Effector memory CD8-positive, alpha-beta T cell (primary cell): ENCODE measurements at regions not wholly inside any gene's neighbourhood (a gene's known extent, or its start where the extent isn't known, plus 50 kb on each side); places are given as distances from the start of the nearest gene placed in this dataset.

ENCODE experiments used
- ATAC-seq: fragments of 150-1000 bp; cut with Tn5 transposase; replicated peaks from 2 replicates; pipeline ENCODE4 v1.10.0; 2021; ENCODE audit warnings: mild to moderate bottlenecking, moderate library complexity
- DNase-seq, 3 experiments: peaks; one replicate each; pipeline ENCODE4 v3.0.0; 2021
- H3K27ac Mint-ChIP-seq, 2 donors: one replicate each; pipeline ENCODE4 v1.8.0; 2022; ENCODE audit warnings: mild to moderate bottlenecking in 2 of 2, mixed read lengths in 2 of 2, moderate library complexity in 2 of 2
- H3K27me3 Mint-ChIP-seq, 2 donors: one replicate each; pipeline ENCODE4 v1.8.0; 2022; ENCODE audit warnings: mixed read lengths in 2 of 2
- H3K36me3 Mint-ChIP-seq: one replicate; pipeline ENCODE4 v1.8.0; 2022; ENCODE audit warnings: mild to moderate bottlenecking, moderate library complexity, mixed read lengths; ENCODE audit not compliant: insufficient read depth
- H3K4me1 Mint-ChIP-seq, 2 donors: one replicate each; pipeline ENCODE4 v1.8.0; 2022; ENCODE audit warnings: low read depth in 2 of 2, mixed read lengths in 2 of 2
- H3K4me3 Mint-ChIP-seq, 2 donors: one replicate each; pipeline ENCODE4 v1.8.0; 2022; ENCODE audit warnings: mild to moderate bottlenecking in 2 of 2, mixed read lengths in 2 of 2, moderate library complexity in 2 of 2
- H3K9me3 Mint-ChIP-seq, 2 donors: one replicate each; pipeline ENCODE4 v1.8.0; 2022; ENCODE audit warnings: mixed read lengths in 2 of 2

DNA sequence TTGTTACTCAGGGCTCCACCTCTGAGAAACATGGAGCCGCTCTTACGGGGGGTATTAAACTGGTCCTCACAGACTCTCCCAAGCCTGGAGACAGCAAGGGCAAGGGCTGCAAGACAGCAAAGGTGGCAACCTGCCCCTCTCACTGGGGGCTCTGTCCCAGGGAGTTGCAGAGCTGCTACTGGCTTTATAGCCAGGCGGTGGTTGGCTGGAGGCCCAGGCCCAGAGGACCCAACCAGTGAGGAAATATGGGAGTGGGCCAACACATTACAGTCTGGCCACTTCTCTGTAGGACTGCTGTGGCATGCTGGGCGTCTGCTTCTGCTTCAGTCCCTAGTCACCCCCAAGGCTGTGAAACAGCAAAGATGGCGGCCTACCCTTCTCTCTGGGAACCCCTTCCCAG lies 597.2 kb downstream of the LRRC70 start:
- DNase-seq: no peak
- Mint-ChIP-seq H3K9me3 (peaks cover 6 to 7% of the 10 kb centered on the region in 2 donors), H3K27me3 (no peaks in the 10 kb centered on the region), H3K4me1 (no peaks in the 10 kb centered on the region), H3K27ac (no peak overlapping the region), H3K4me3 (no peak overlapping the region), H3K36me3 (no peaks in the 10 kb centered on the region)
- no peak for ATAC-seq

- no peak overlapping the region for H3K4me3 Mint-ChIP-seq
- DNase-seq (no peak), ATAC-seq (no peak)
- no peaks in the 10 kb centered on the region for H3K36me3 Mint-ChIP-seq
- H3K27ac Mint-ChIP-seq: no peak overlapping the region
- H3K9me3 Mint-ChIP-seq: peaks cover 4 to 12% of the 10 kb centered on the region in 2 donors
- no peaks in the 10 kb centered on the region for H3K4me1 Mint-ChIP-seq
- no peaks in the 10 kb centered on the region for H3K27me3 Mint-ChIP-seq
These were observed 591.9 kb downstream of the LRRC70 start for GRCh38 chr5:63170486-63170885.

- no peak overlapping the region for H3K4me3 Mint-ChIP-seq
These were observed 586.4 kb downstream of the LRRC70 start for GRCh38 chr5:63164838-63165535.

GRCh38 chr5:63164339-63164738 lies 585.7 kb downstream of the LRRC70 start:
- ATAC-seq (no peak), DNase-seq (no peak)
- Mint-ChIP-seq H3K9me3 (peaks cover 6 to 12% of the 10 kb centered on the region in 2 donors), H3K36me3 (no peaks in the 10 kb centered on the region), H3K4me1 (no peaks in the 10 kb centered on the region), H3K27ac (no peak overlapping the region), H3K27me3 (no peaks in the 10 kb centered on the region), H3K4me3 (no peak overlapping the region)

More at GRCh38 chr5:63164838-63165535, 586.4 kb downstream of the LRRC70 start:
- Mint-ChIP-seq H3K4me1 (no peaks in the 10 kb centered on the region), H3K36me3 (no peaks in the 10 kb centered on the region), H3K9me3 (peaks cover 4 to 12% of the 10 kb centered on the region in 2 donors), H3K27ac (no peak overlapping the region), H3K27me3 (no peaks in the 10 kb centered on the region)
- ATAC-seq: no peak
- DNase-seq: no peak

DNA sequence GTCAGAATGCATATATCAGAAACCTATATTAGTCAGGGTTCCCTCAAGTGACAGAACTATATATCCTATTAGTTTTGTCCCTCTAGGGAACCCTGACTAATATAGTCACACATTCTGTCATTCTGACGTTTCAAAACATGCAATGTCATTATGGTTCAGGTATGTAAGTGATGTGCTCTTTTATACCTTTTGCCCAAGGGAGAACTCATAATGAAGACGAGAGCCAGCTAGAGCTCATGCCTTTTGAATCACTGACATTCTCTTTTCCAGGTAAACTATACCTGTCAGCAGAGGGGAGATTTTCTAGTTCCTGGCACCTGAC lies 576.7 kb downstream of the LRRC70 start:
- H3K36me3 Mint-ChIP-seq: no peaks in the 10 kb centered on the region
- no peak overlapping the region for H3K27ac Mint-ChIP-seq
- no peaks in the 10 kb centered on the region for H3K27me3 Mint-ChIP-seq
- ATAC-seq: no peak
- no peak for DNase-seq
- H3K4me3 Mint-ChIP-seq: no peak overlapping the region
- no peaks in the 10 kb centered on the region for H3K4me1 Mint-ChIP-seq
- H3K9me3 Mint-ChIP-seq: peaks cover 0 to 11% of the 10 kb centered on the region in 2 donors

DNA sequence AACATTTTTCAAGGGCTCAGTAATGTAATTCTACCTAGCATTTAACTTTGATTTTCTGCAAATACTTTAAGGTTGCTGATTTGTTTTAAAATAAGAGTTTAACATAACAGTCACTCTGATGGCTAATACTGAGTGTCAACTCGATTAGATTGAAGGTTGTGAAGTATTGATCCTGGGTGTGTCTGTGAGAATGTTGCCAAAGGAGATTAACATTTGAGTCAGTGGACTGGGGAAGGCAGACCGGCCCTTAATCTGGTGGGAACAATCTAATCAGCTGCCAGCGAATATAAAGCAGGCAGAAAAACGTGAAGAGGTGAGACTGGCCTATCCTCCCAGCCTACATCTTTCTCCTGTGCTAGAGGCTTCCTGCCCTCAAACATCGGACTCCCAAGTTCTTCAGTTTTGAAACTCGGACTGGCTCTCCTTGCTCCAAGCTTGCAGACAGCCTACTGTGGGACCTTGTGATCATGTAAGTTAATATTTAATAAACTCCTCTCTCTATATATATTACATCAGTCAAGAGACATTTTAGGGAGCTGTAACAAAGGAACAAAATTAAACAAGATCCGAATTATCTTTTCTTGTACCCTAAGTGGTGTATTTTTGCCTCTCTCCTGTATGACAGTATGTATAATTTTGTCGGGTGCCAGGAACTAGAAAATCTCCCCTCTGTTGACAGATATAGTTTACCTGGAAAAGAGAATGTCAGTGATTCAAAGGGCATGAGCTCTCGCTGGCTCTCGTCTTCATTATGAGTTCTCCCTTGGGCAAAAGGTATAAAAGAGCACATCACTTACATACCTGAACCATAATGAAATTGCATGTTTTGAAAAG lies 576.1 kb downstream of the LRRC70 start:
- Mint-ChIP-seq H3K4me3 (no peak overlapping the region), H3K27ac (no peak overlapping the region), H3K9me3 (peaks cover 0 to 11% of the 10 kb centered on the region in 2 donors), H3K36me3 (no peaks in the 10 kb centered on the region), H3K27me3 (no peaks in the 10 kb centered on the region), H3K4me1 (no peaks in the 10 kb centered on the region)
- no peak for ATAC-seq
- DNase-seq: no peak

- Mint-ChIP-seq H3K4me3 (no peak overlapping the region), H3K27ac (no peak overlapping the region), H3K9me3 (peaks cover 0 to 9% of the 10 kb centered on the region in 2 donors), H3K4me1 (no peaks in the 10 kb centered on the region), H3K36me3 (no peaks in the 10 kb centered on the region), H3K27me3 (no peaks in the 10 kb centered on the region)
- DNase-seq (no peak), ATAC-seq (no peak)
These were observed 574.3 kb downstream of the LRRC70 start for GRCh38 chr5:63152871-63153270.

DNA sequence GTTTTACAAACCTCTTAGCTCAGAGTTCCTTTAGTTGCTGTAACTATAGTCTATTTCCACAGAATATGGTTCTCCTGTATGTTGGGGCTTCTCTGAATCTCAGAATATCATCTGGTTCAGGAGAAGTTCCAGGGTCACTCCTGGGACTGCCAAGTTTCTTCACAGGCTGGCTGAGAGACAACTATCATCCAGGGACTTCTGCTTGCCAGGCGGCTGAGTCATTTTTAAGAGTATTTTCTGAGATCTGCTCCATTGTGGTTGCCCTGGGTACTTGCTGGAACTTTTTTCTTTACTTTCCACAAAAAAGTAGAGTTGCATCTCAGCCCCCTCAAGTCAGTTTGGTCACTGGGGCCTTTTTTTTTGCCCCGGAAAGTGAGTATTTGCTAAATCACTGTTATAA lies 566.5 kb downstream of the LRRC70 start:
- Mint-ChIP-seq H3K4me3 (no peak overlapping the region), H3K27ac (no peak overlapping the region), H3K36me3 (no peaks in the 10 kb centered on the region), H3K9me3 (no peaks in the 10 kb centered on the region), H3K27me3 (no peaks in the 10 kb centered on the region), H3K4me1 (no peaks in the 10 kb centered on the region)
- DNase-seq: no peak
- no peak for ATAC-seq

DNA sequence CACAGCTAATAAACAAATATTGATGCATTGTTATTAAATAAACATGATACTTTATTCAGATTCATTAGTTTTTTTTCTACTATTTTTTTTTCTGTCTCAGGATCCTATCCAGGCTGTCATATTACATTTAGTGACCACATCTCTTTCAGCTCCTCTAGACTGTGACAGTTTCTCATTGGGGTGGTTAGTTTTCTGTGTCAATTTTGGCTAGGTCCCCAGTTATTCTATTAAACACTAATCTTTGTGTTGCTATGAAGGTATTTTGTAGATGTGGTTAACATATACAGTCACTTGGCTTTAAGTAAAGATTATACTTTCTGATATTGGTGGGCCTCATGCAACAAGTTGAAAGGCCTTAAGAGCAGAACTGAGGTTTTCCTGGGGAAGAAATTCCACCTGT lies 563.0 kb downstream of the LRRC70 start:
- peaks cover 0 to 3% of the 10 kb centered on the region in 2 donors for H3K9me3 Mint-ChIP-seq
- no peak overlapping the region for H3K4me3 Mint-ChIP-seq
- DNase-seq (no peak), ATAC-seq (no peak)
- no peak overlapping the region for H3K27ac Mint-ChIP-seq
- H3K36me3 Mint-ChIP-seq: no peaks in the 10 kb centered on the region
- no peaks in the 10 kb centered on the region for H3K27me3 Mint-ChIP-seq
- no peaks in the 10 kb centered on the region for H3K4me1 Mint-ChIP-seq

DNA sequence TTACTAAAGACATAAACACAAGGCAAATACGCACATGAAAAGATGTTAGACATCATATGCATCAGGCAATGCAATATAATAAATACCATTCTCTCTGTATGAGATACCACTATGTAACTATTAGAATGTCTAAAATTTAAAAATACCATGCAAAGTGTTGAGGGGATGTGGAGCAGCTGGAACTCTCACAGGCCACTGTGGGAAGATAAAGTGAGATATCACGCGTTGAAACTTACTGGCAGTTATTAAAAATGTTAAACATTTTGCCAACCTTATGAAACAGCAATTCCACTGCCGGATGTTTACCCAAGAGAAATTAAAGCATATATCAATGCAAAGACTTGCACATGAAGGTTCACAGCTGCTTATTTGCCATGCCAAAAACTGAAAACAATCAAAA lies 556.7 kb downstream of the LRRC70 start:
- Mint-ChIP-seq H3K4me1 (no peaks in the 10 kb centered on the region), H3K4me3 (no peak overlapping the region), H3K27ac (no peak overlapping the region), H3K9me3 (peaks cover 6 to 7% of the 10 kb centered on the region in 2 donors), H3K36me3 (no peaks in the 10 kb centered on the region), H3K27me3 (no peaks in the 10 kb centered on the region)
- no peak for ATAC-seq
- no peak for DNase-seq

GRCh38 chr5:63131626-63132285 lies 553.1 kb downstream of the LRRC70 start:
- peaks cover 4 to 6% of the 10 kb centered on the region in 2 donors for H3K9me3 Mint-ChIP-seq
- DNase-seq (no peak), ATAC-seq (no peak)
- H3K4me3 Mint-ChIP-seq: no peak overlapping the region
- H3K27me3 Mint-ChIP-seq: no peaks in the 10 kb centered on the region
- no peaks in the 10 kb centered on the region for H3K4me1 Mint-ChIP-seq
- H3K27ac Mint-ChIP-seq: no peak overlapping the region
- H3K36me3 Mint-ChIP-seq: no peaks in the 10 kb centered on the region

GRCh38 chr5:63128761-63129160 lies 550.1 kb downstream of the LRRC70 start:
- no peak for ATAC-seq
- no peaks in the 10 kb centered on the region for H3K4me1 Mint-ChIP-seq
- no peak overlapping the region for H3K27ac Mint-ChIP-seq
- no peaks in the 10 kb centered on the region for H3K27me3 Mint-ChIP-seq
- no peak overlapping the region for H3K4me3 Mint-ChIP-seq
- H3K9me3 Mint-ChIP-seq: no peaks in the 10 kb centered on the region
- H3K36me3 Mint-ChIP-seq: no peaks in the 10 kb centered on the region
- DNase-seq: no peak

DNA sequence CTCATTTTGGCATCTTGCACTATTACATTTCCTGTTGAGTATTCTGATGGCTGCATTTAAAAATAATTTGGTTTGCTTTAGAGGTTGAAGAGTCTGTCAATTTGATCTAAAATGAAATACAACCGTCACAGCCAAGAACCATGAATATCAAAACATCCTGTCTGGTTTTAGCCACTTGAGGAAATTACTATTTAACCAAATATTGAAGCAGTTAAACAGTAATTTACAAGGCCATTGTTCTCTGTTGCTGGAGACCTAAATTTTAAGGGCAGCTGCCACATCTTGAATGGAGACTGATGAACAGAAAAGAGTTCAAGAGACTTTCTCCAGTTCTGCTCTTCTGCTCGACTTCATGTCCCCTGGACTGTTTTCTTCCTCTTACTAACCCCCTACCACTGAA lies 549.4 kb downstream of the LRRC70 start:
- no peaks in the 10 kb centered on the region for H3K9me3 Mint-ChIP-seq
- H3K27me3 Mint-ChIP-seq: no peaks in the 10 kb centered on the region
- no peaks in the 10 kb centered on the region for H3K36me3 Mint-ChIP-seq
- H3K4me1 Mint-ChIP-seq: no peaks in the 10 kb centered on the region
- H3K4me3 Mint-ChIP-seq: no peak overlapping the region
- DNase-seq (no peak), ATAC-seq (no peak)
- no peak overlapping the region for H3K27ac Mint-ChIP-seq

GRCh38 chr5:63127054-63127453 lies 548.4 kb downstream of the LRRC70 start:
- H3K27ac Mint-ChIP-seq: no peak overlapping the region
- ATAC-seq (no peak), DNase-seq (no peak)
- no peaks in the 10 kb centered on the region for H3K4me1 Mint-ChIP-seq
- no peaks in the 10 kb centered on the region for H3K36me3 Mint-ChIP-seq
- no peaks in the 10 kb centered on the region for H3K9me3 Mint-ChIP-seq
- no peaks in the 10 kb centered on the region for H3K27me3 Mint-ChIP-seq
- no peak overlapping the region for H3K4me3 Mint-ChIP-seq
